IMR-90 (cell line): ENCODE measurements at regions not wholly inside any gene's neighbourhood (a gene's known extent, or its start where the extent isn't known, plus 50 kb on each side); places are given as distances from the start of the nearest gene placed in this dataset.

Source experiments
- ATAC-seq: fragments of 200-7000 bp; cut with Tn5 transposase; 2 replicates; pipeline ENCODE4 v1.9.1; 2020; ENCODE audit warnings: low read depth, mild to moderate bottlenecking, moderate library complexity
- BruUV-seq: library from RNA; stranded (reverse); fragments of 400-500 nt; replicated peaks from 2 replicates; lab custom pipeline; 2021; lab: Mats Ljungman, UMichigan
- CTCF ChIA-PET: fragments of 300-600 bp; formaldehyde crosslinking; extraction: SDS; loops from one replicate; lab custom pipeline; 2021; ENCODE audit warnings: antibody characterized with exemption; lab: Yijun Ruan, JAX
- POLR2A ChIA-PET: fragments of 300-600 bp; sonication (Branson Sonifier 250); formaldehyde crosslinking; loops from one replicate; lab custom pipeline; 2022; ENCODE audit warnings: antibody characterized with exemption; ENCODE audit not compliant: unreplicated experiment; lab: Charles Lee
- DNase-seq: peaks from one replicate; pipeline ENCODE4 v3.0.0; 2013
- H2AFZ ChIP-seq: replicated peaks from 2 replicates; pipeline ENCODE3; 2013; ENCODE audit warnings: low read length, mild to moderate bottlenecking; ENCODE audit not compliant: poor library complexity
- H2AK5ac ChIP-seq: 2 replicates; pipeline ENCODE4 v1.6.1; 2013; ENCODE audit warnings: low read depth, low read length, inconsistent platforms
- H2AK9ac ChIP-seq: replicated peaks from 2 replicates; pipeline ENCODE3; 2013; ENCODE audit warnings: mild to moderate bottlenecking, low read depth, low read length, moderate library complexity; ENCODE audit not compliant: poor library complexity
- H2BK120ac ChIP-seq: 2 replicates; pipeline ENCODE4 v1.6.1; 2013; ENCODE audit warnings: low read depth, low read length, inconsistent platforms
- H2BK15ac ChIP-seq: 3 replicates; pipeline ENCODE4 v1.6.1; 2013; ENCODE audit warnings: low read depth, low read length, inconsistent platforms
- H2BK20ac ChIP-seq: 2 replicates; pipeline ENCODE4 v1.6.1; 2013; ENCODE audit warnings: low read depth, mild to moderate bottlenecking, inconsistent platforms, low read length, moderate library complexity
- H2BK5ac ChIP-seq: 2 replicates; pipeline ENCODE4 v1.6.1; 2013; ENCODE audit warnings: mild to moderate bottlenecking, low read depth, low read length, inconsistent platforms; ENCODE audit not compliant: poor library complexity, severe bottlenecking
- H3K14ac ChIP-seq: replicated peaks from 2 replicates; pipeline ENCODE4 v1.6.1; 2013; ENCODE audit warnings: low read depth, low read length, inconsistent platforms
- H3K18ac ChIP-seq: 2 replicates; pipeline ENCODE4 v1.6.1; 2013; ENCODE audit warnings: low read depth, low read length, control low read depth
- H3K23ac ChIP-seq: 2 replicates; pipeline ENCODE4 v1.6.1; 2013; ENCODE audit warnings: low read depth, low read length, inconsistent platforms
- H3K27ac ChIP-seq: 2 replicates; pipeline ENCODE4 v1.5.1; 2013; ENCODE audit warnings: mild to moderate bottlenecking, control low read depth, low read length; ENCODE audit not compliant: insufficient read depth
- H3K27me3 ChIP-seq: 2 replicates; pipeline ENCODE4 v1.6.1; 2013; ENCODE audit warnings: low read length; ENCODE audit not compliant: control insufficient read depth, insufficient read depth
- H3K36me3 ChIP-seq: 2 replicates; pipeline ENCODE4 v1.6.1; 2013; ENCODE audit warnings: low read length, mixed read lengths; ENCODE audit not compliant: control insufficient read depth, insufficient read depth
- H3K4ac ChIP-seq: 2 replicates; pipeline ENCODE4 v1.6.1; 2013; ENCODE audit warnings: low read depth, low read length, inconsistent platforms
- H3K4me1 ChIP-seq: 2 replicates; pipeline ENCODE4 v1.6.1; 2013; ENCODE audit warnings: low read length, mixed read lengths; ENCODE audit not compliant: control insufficient read depth, insufficient read depth
- H3K4me2 ChIP-seq: 2 replicates; pipeline ENCODE4 v1.6.1; 2013; ENCODE audit warnings: low read depth, mild to moderate bottlenecking, control low read depth, low read length, moderate library complexity
- H3K4me3 ChIP-seq: 2 replicates; pipeline ENCODE4 v1.5.1; 2013; ENCODE audit warnings: low read depth, mild to moderate bottlenecking, control low read depth, low read length, moderate library complexity; ENCODE audit not compliant: insufficient read depth
- H3K56ac ChIP-seq: 2 replicates; pipeline ENCODE4 v1.6.1; 2013; ENCODE audit warnings: low read length, inconsistent platforms; ENCODE audit not compliant: insufficient read depth; ENCODE audit errors: extremely low read depth
- H3K79me1 ChIP-seq, 2 experiments: 2 replicates each; pipeline ENCODE4 v1.6.1; 2013; ENCODE audit warnings: low read length in 2 of 2, inconsistent platforms in 1 of 2, low read depth in 1 of 2
- H3K9ac ChIP-seq: 2 replicates; pipeline ENCODE4 v1.6.1; 2013; ENCODE audit warnings: low read depth, low read length, control low read depth
- H3K9me1 ChIP-seq: 2 replicates; pipeline ENCODE4 v1.6.1; 2013; ENCODE audit warnings: low read length, inconsistent platforms; ENCODE audit not compliant: insufficient read depth
- H3K9me3 ChIP-seq: 2 replicates; pipeline ENCODE4 v1.6.1; 2013; ENCODE audit warnings: low read length; ENCODE audit not compliant: control insufficient read depth, insufficient read depth
- H4K20me1 ChIP-seq: 2 replicates; pipeline ENCODE4 v1.6.1; 2013; ENCODE audit warnings: low read length, inconsistent platforms; ENCODE audit not compliant: insufficient read depth
- H4K5ac ChIP-seq: 2 replicates; pipeline ENCODE4 v1.6.1; 2013; ENCODE audit warnings: mild to moderate bottlenecking, low read depth, low read length, control low read depth
- H4K8ac ChIP-seq, 2 experiments: 2 replicates each; pipeline ENCODE4 v1.6.1; 2013; ENCODE audit warnings: low read depth in 2 of 2, low read length in 2 of 2, control low read depth in 1 of 2, inconsistent platforms in 1 of 2
- H4K91ac ChIP-seq: 2 replicates; pipeline ENCODE4 v1.6.1; 2013; ENCODE audit warnings: low read depth, low read length, inconsistent platforms; ENCODE audit not compliant: insufficient read depth
- BHLHE40 ChIP-seq: fragments of 150-350 bp; IDR thresholded peaks from 2 replicates; pipeline ENCODE4 v1.6.1; 2016; ENCODE audit warnings: mild to moderate bottlenecking, low read depth, low read length
- CEBPB ChIP-seq: IDR thresholded peaks from 2 replicates; pipeline ENCODE4 v1.6.1; 2012; ENCODE audit warnings: low read depth, low read length, improper control_type of control experiment
- FOS ChIP-seq: fragments of 150-350 bp; IDR thresholded peaks from 2 replicates; pipeline ENCODE4 v1.6.1; 2016; ENCODE audit warnings: low read depth, low read length
- MXI1 ChIP-seq: IDR thresholded peaks from 2 replicates; pipeline ENCODE4 v1.6.1; 2012; ENCODE audit warnings: low read depth, mild to moderate bottlenecking, low read length, moderate library complexity, borderline replicate concordance
- RAD21 ChIP-seq: IDR thresholded peaks from 2 replicates; pipeline ENCODE4 v1.6.1; 2012; ENCODE audit warnings: low read length, improper control_type of control experiment
- RFX5 ChIP-seq: IDR thresholded peaks from 2 replicates; pipeline ENCODE4 v1.8.0; 2012; ENCODE audit warnings: low read depth, mild to moderate bottlenecking, low read length, moderate library complexity
- SMC3 ChIP-seq: fragments of 150-350 bp; IDR thresholded peaks from 2 replicates; pipeline ENCODE4 v1.6.1; 2016; ENCODE audit warnings: low read depth, mild to moderate bottlenecking, antibody characterized with exemption, low read length, moderate library complexity
- USF2 ChIP-seq: fragments of 150-350 bp; IDR thresholded peaks from 2 replicates; pipeline ENCODE4 v1.6.1; 2017; ENCODE audit warnings: mild to moderate bottlenecking, antibody characterized with exemption, low read length, low read depth
- WGBS, 2 experiments: methylation state at CpG; one replicate each; pipeline versions ENCODE4 v1.1.5 to v1.1.7; 2013; ENCODE audit warnings: missing lambda C conversion rate in 2 of 2; ENCODE audit not compliant: insufficient read length in 1 of 2; ENCODE audit errors: extremely low coverage in 2 of 2; 5-methylcytosine and 5-hydroxymethylcytosine counted together
- dilution Hi-C: fragments of 300-500 bp; cut with HindIII; formaldehyde crosslinking; loops from one replicate; pipeline ENCODE4 v1.14.3; 2018; ENCODE audit warnings: low sequenced_read_pairs; ENCODE audit not compliant: unreplicated experiment
- in situ Hi-C: fragments of 300-500 bp; cut with MboI; formaldehyde crosslinking; loops from 3 replicates; pipeline ENCODE4 v1.14.3; 2019; ENCODE audit warnings: low sequenced_read_pairs, inconsistent platforms, mixed read lengths
- intact Hi-C: fragments of 100-400 bp; cut with micrococcal nuclease; formaldehyde crosslinking; loops from 2 replicates; pipeline ENCODE4 v1.10.0; 2022

- TF ChIP-seq FOS (no peak), MXI1 (no peak), RFX5 (no peak), BHLHE40 (no peak), RAD21 (no peak), SMC3 (no peak), USF2 (no peak), CEBPB (no peak)
- no peak for DNase-seq
- Histone ChIP-seq H3K18ac (no peak overlapping the region), H3K9me3 (no peaks in the 10 kb centered on the region), H3K4me1 (no peaks in the 10 kb centered on the region), H3K27ac (no peak overlapping the region), H2AFZ (no peak overlapping the region), H3K4ac (no peak overlapping the region), H3K79me1 (no peaks in the 10 kb centered on the region), H3K4me3 (no peak overlapping the region), H3K27me3 (no peaks in the 10 kb centered on the region), H2AK9ac (no peak overlapping the region), H2BK5ac (no peak overlapping the region), H2BK20ac (no peak overlapping the region), H2BK15ac (no peak overlapping the region), H3K23ac (no peak overlapping the region), H3K9ac (no peak overlapping the region), H4K20me1 (no peaks in the 10 kb centered on the region), H3K9me1 (no peaks in the 10 kb centered on the region), H4K5ac (no peak overlapping the region), H3K36me3 (no peaks in the 10 kb centered on the region), H3K4me2 (no peak overlapping the region), H4K8ac (no peak overlapping the region), H3K56ac (no peak overlapping the region), H3K14ac (no peak overlapping the region), H2AK5ac (no peak overlapping the region), H4K91ac (no peak overlapping the region), H2BK120ac (no peak overlapping the region)
- CTCF ChIA-PET = no interaction called here
- POLR2A ChIA-PET = no interaction called here
- intact Hi-C loops = no loop called here
- no TSS peak for BruUV-seq
- dilution Hi-C loops = no loop called here
- no peak for ATAC-seq
- in situ Hi-C loops = no loop called here
- WGBS, 2 experiments = no CpG with 5 or more reads among the region's 3 CpGs
These were observed 133.3 kb downstream of the ARL4A start for GRCh38 chr7:12820777-12821176.
